IMR-90 (cell line): ENCODE measurements at regions not wholly inside any gene's neighbourhood (a gene's known extent, or its start where the extent isn't known, plus 50 kb on each side); places are given as distances from the start of the nearest gene placed in this dataset.

Source experiments
- CEBPB ChIP-seq: IDR thresholded peaks from 2 replicates; pipeline ENCODE4 v1.6.1; 2012; ENCODE audit warnings: low read depth, low read length, improper control_type of control experiment
- CTCF ChIP-seq: conservative IDR thresholded peaks from 2 replicates; pipeline ENCODE4 v1.5.1; 2012; ENCODE audit warnings: mild to moderate bottlenecking, low read depth, low read length, improper control_type of control experiment
- MXI1 ChIP-seq: IDR thresholded peaks from 2 replicates; pipeline ENCODE4 v1.6.1; 2012; ENCODE audit warnings: low read depth, mild to moderate bottlenecking, low read length, moderate library complexity, borderline replicate concordance
- POLR2A ChIP-seq: IDR thresholded peaks from 2 replicates; pipeline ENCODE4 v1.6.1; 2012; ENCODE audit warnings: mild to moderate bottlenecking, low read depth, low read length
- SMC3 ChIP-seq: fragments of 150-350 bp; IDR thresholded peaks from 2 replicates; pipeline ENCODE4 v1.6.1; 2016; ENCODE audit warnings: low read depth, mild to moderate bottlenecking, antibody characterized with exemption, low read length, moderate library complexity

DNA sequence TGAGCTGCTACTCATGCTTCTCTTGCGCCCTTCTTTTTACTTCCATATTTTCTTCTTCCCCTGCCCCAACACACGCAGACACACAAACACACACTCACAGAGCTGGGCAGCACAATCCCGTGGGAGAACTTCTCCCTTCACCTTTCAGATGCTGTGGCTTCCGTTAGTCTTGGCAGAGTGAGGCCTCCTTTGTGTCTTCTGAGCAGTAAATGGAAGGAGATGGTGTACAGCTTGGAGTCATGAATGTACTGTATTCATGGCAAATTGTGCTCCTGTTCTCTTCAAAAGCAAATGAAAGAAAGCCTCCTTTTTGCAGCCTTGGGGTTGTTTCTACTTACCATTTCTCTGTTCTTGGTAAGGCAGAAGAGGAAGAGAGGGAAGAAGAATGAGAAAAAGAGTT lies 456.6 kb upstream of the TLE4 start:
- no peak for TF ChIP-seq SMC3
- no peak for TF ChIP-seq CTCF
- no peak for TF ChIP-seq POLR2A
- TF ChIP-seq MXI1: no peak
- TF ChIP-seq CEBPB: no peak
